ENCODE measurements at regions not wholly inside any gene's neighbourhood (a gene's known extent, or its start where the extent isn't known, plus 50 kb on each side); places are given as distances from the start of the nearest gene placed in this dataset.

DNA sequence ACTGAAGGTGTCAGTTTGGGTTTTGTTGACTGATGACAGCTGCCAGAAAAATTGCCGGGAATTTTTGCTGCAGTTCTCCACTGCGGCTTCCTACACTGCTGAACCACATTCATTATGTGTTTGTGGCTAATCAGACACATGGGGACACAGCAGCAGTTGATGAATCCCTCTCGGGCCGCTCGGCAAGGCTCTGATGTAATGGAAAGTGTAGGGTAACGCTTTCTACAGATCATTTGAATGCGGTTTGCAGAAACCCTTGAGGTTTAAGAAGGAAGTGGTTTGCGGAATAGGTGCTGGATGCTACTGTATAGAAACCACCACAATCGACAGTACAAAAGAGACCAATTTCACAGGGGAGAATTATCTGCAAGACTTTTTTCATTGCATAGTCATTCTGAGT lies 138.7 kb upstream of the SASH1 start:
- peak; percentile 27 to 33 for DNase-seq (ENCODE audit: low read depth in 2 of 2)

DNA sequence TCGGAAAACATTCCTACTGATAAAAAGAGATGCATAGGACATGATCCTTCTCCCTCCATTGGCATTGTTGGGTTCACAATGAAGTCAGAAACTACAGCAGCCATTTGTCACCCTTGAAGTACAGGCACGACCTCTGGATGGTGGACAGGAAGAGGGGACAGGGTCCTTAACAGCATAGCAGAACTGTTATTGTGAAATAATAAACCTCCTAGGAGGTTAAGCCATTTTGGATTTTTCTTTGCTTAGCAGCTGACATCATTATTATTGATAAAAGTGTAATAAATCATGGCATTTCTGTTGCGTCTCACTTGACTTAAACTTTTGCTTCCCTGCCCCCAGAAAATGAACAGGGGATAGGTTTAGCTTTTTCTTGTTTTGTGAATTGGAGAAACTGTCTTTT lies 134.3 kb upstream of the SASH1 start:
- no peak for DNase-seq (ENCODE audit: low read depth in 2 of 2)

- DNase-seq (ENCODE audit: low read depth in 2 of 2), result no peak
Observed at GRCh38 chr6:148211777-148212324, 130.8 kb upstream of the SASH1 start.

GRCh38 chr6:148212366-148212765 lies 130.3 kb upstream of the SASH1 start:
- DNase-seq (ENCODE audit: low read depth in 2 of 2), result no peak

- no peak for DNase-seq (ENCODE audit: low read depth in 2 of 2)
Observed at GRCh38 chr6:148213366-148213765, 129.3 kb upstream of the SASH1 start.

- no peak for DNase-seq (ENCODE audit: low read depth in 2 of 2)
Observed at GRCh38 chr6:148214667-148215066, 128.0 kb upstream of the SASH1 start.

DNA sequence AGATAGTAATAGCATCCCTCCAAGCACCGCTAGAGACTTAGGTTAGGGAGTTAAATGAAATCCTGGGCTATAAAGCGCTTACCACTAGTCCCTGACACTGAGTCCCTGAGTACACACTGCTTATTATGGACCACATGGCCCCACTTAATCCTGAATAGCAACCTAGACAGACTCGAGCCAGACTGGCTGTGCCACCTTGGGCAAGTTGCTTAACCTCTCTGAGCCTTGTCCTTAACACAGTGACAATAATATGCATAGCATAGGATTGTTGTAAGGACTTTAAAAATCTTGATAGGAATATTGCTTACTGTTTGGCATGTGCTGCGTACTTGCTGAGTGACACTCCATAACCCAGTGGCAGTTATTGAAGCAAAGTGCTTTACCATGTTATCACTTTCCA lies 125.6 kb upstream of the SASH1 start:
- DNase-seq (ENCODE audit: low read depth in 2 of 2), result no peak

GRCh38 chr6:148217921-148218320 lies 124.7 kb upstream of the SASH1 start:
- no peak for DNase-seq (ENCODE audit: low read depth in 2 of 2)

DNA sequence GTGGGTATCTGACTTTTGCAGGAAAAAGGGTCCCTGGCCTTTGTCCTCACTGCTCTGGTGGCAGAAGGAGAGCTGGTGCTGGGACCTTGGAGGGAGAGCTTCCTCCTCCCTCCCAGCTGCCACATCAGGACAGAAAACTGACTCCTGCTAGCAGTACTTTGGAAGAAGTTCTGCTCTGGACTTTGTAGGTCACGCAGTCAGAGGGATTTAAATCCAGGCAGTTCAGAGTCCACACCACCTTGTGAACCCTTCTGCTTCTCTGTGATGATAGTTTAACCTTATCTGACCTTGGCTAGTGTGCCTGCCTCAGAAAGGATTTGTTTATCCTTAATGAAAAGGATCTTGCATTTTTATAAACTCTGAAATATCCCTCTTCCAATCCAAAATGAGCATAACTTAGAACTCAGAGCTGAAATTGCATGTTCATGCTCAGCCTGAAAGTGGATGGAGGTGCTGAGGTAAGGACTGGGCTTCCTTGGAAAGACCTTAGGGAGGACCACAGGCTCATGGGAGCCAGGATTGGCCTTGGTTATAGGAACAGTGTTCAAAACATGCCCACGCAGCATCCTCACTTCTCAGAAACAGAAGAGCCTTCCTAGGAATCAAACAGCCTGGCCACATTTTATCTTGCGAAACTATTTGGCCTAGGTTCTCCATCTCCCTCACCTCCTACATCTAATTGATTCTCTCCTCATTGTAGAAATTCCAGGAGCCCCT lies 123.9 kb upstream of the SASH1 start:
- no peak for DNase-seq (ENCODE audit: low read depth in 2 of 2)

GRCh38 chr6:148221196-148221979 lies 121.2 kb upstream of the SASH1 start:
- DNase-seq (ENCODE audit: low read depth in 2 of 2), result no peak

DNA sequence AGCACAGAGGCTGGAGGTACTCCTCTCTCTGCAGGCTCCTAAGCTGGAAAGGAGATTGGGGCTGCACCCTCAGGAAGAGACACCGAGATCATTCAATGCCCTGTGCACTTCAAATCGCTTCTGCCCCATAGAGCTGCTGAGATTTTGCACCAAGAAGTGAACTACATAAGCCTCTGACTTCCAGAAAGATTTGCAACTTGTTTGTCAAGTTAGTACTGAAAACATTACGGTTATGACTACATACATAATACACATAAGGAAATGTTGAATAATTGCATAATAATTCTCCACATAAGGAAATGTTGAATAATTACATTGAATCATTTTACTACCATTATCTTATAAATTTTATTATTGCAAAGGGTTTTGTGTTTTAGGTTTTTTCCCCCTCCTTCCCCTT lies 120.3 kb upstream of the SASH1 start:
- no peak for DNase-seq (ENCODE audit: low read depth in 2 of 2)

GRCh38 chr6:148222846-148223245 lies 119.8 kb upstream of the SASH1 start:
- DNase-seq (ENCODE audit: low read depth in 2 of 2), result no peak

GRCh38 chr6:148223424-148223842 lies 119.2 kb upstream of the SASH1 start:
- DNase-seq (ENCODE audit: low read depth in 2 of 2), result no peak

- DNase-seq (ENCODE audit: low read depth in 2 of 2), result no peak
Observed at GRCh38 chr6:148225871-148226270, 116.8 kb upstream of the SASH1 start.

DNA sequence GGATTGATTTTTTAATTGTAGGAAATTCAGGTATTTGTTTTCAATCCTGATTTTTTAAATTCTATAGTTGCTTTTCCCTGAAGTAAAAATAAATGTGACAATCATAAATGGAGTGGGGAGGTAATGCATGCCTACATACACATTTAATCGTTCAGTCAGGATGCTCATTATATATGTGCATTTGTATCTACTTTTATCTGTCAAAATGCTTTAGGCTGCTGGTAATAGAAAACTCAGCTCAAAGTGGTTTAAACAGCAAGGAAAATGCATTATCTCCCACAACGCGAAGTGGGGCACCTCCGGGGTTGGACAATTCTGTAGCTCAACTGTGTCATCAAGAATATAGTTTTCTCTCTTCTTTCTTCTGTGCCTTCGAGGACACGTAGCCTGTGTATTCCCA lies 116.4 kb upstream of the SASH1 start:
- no peak for DNase-seq (ENCODE audit: low read depth in 2 of 2)

DNA sequence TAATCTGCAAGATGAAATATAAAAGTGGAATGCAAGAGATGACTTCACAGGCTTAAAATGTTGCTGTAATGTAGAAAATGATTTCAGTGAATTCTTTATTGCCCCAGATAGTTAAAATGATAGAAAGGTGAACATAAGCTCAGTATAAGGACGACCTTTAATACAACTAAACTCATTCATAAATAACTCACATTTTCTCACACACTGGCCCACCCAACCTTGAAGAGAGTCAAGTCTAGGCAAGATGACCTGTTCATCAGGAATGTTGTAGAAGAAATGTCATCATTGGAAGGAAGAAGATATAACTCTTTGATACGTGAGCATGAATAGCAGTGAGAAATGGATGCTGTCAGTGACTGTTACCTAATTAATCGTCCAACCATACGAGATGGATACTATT lies 111.1 kb upstream of the SASH1 start:
- DNase-seq (ENCODE audit: low read depth in 2 of 2), result no peak

- DNase-seq (ENCODE audit: low read depth in 2 of 2), result no peak
Observed at GRCh38 chr6:148235446-148235845, 107.2 kb upstream of the SASH1 start.

DNA sequence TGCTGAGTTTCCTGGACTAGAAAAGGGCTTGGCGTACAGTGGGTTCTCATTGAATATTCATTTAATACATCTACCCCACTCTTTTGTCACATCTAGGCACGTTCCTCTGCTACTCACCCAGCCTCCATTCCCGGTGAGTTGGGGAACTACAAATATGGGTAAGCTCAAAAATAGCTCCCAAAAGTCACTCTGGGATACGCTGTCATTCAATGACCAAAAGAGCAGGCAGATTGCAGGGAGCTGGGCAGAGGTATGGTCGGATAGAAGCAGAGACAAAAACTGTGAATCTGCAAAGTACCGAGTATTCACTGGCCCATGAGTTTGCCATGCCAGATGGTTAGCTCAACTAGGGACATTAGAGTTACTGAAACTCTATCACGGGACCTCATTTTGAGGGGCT lies 103.9 kb upstream of the SASH1 start:
- DNase-seq (ENCODE audit: low read depth in 2 of 2), result no peak

DNA sequence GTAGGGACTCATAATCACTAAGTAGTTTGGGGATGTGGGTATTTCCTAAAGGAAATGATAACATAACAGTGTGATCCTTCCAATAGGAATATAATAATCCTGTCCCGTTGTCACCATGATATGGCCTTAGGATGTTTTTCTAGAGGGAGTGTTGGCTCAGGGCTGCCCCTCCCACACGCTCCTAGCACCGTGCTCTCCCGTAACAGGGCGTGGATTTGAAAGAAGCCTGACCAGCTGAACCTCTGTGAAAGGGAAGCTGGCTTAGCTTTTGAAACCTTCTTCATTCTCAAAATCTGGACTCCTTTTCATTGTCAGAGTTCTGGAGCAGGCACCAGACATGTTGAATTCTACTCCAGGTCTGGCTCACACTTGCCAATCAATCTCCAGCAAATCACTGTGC lies 103.4 kb upstream of the SASH1 start:
- DNase-seq (ENCODE audit: low read depth in 2 of 2), result no peak

DNA sequence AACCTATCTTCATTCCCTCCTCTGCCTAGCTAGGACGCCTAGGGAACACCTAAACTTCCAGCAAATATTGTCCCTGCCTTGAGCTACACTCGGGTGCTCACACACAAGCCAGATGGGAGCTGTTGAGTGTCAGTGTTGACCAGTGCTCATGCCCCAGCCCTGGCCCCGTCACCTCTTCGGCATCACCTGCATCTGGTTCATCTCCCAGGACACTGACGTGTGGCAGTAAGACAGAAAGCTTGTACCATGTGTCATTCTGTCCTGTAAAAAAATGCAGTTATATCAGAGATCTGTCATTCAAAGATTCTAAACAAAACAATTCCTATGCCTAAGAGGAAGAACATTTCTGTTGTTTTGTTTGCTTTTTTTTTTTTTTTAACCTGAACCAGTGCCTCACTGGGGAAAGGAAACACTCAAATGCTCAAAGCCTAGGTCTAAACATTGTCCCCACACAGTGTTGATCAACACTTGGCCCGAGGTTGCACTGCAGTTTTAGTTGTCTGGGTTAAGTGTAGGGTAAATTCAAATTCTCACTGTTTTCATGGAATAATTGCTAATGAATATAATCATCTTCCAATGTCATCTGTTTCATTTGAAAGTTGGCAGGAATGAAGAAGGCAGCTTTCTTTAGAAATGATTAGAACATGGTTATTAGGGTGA lies 102.7 kb upstream of the SASH1 start:
- no peak for DNase-seq (ENCODE audit: low read depth in 2 of 2)

- no peak for DNase-seq (ENCODE audit: low read depth in 2 of 2)
Observed at GRCh38 chr6:148240461-148240840, 102.2 kb upstream of the SASH1 start.

DNA sequence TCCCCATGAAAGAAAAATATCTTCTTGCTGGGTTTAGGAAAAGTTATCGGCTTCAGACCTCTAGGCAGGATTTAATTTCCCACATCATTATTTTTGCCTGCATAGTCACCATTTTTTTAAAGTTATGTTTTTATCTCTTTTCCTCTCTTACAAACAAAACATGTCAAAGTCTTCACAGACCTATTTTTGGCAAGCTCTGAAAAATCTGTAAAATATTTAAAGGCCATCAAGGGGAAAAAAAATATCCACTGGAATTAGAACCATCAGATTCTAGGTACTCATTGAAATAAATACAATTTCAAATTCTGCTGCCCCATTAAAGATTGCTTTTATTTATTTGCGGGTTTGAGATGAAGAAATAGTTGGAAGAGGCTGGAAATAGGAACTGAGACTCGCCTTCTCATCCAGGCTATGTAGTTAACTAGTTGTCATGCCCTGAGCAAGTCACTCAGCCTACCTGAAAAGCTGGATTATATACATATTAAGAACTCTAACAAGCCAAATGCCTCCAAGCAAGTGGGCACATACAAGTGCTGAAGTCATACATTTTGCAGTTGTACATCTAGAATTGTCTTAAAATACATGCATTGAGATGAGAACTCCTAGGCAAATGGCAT lies 101.7 kb upstream of the SASH1 start:
- DNase-seq (ENCODE audit: low read depth in 2 of 2), result no peak
